Naive thymus-derived CD8-positive, alpha-beta T cell (primary cell): ENCODE measurements at regions not wholly inside any gene's neighbourhood (a gene's known extent, or its start where the extent isn't known, plus 50 kb on each side); places are given as distances from the start of the nearest gene placed in this dataset.

Experiments
- ATAC-seq, 2 donors: fragments of 150-1000 bp; cut with Tn5 transposase in 1 of 2; sonication (Bioruptor Pico), chemical (Tn5 transposase) in 1 of 2; 1 replicate in 1 of 2; 2 replicates in 1 of 2; pipeline ENCODE4 v1.10.0; 2021; ENCODE audit warnings: mild to moderate bottlenecking in 2 of 2, moderate library complexity in 2 of 2
- POLR2A ChIA-PET: fragments of 350-600 bp; sonication (Branson Sonifier 250); formaldehyde crosslinking; loops from one replicate; lab custom pipeline; 2021; ENCODE audit warnings: antibody characterized with exemption; lab: Charles Lee
- DNase-seq, 10 donors: peaks; one replicate each; pipeline versions ENCODE4 v3.0.0 to v3.0.0-alpha.2; 2020 to 2022
- H3K27ac Mint-ChIP-seq, 10 donors: one replicate each; pipeline ENCODE4 v1.8.0; 2020 to 2022; ENCODE audit warnings: mild to moderate bottlenecking in 10 of 10, mixed read lengths in 10 of 10, moderate library complexity in 4 of 10, inconsistent platforms in 1 of 10
- H3K27me3 Mint-ChIP-seq, 5 donors: one replicate each; pipeline ENCODE4 v1.8.0; 2021 to 2022; ENCODE audit warnings: mixed read lengths in 5 of 5
- H3K36me3 Mint-ChIP-seq, 3 donors: one replicate each; pipeline ENCODE4 v1.8.0; 2020 to 2022; ENCODE audit warnings: mixed read lengths in 3 of 3, mild to moderate bottlenecking in 2 of 3, inconsistent platforms in 1 of 3
- H3K4me1 Mint-ChIP-seq, 4 donors: one replicate each; pipeline ENCODE4 v1.8.0; 2021 to 2022; ENCODE audit warnings: mixed read lengths in 4 of 4
- H3K4me3 Mint-ChIP-seq, 10 donors: one replicate each; pipeline ENCODE4 v1.8.0; 2020 to 2022; ENCODE audit warnings: mild to moderate bottlenecking in 10 of 10, mixed read lengths in 10 of 10, moderate library complexity in 6 of 10, inconsistent platforms in 1 of 10
- H3K9me3 Mint-ChIP-seq, 9 donors: one replicate each; pipeline ENCODE4 v1.8.0; 2020 to 2022; ENCODE audit warnings: mixed read lengths in 9 of 9, mild to moderate bottlenecking in 3 of 9, inconsistent platforms in 1 of 9, moderate library complexity in 1 of 9

DNA sequence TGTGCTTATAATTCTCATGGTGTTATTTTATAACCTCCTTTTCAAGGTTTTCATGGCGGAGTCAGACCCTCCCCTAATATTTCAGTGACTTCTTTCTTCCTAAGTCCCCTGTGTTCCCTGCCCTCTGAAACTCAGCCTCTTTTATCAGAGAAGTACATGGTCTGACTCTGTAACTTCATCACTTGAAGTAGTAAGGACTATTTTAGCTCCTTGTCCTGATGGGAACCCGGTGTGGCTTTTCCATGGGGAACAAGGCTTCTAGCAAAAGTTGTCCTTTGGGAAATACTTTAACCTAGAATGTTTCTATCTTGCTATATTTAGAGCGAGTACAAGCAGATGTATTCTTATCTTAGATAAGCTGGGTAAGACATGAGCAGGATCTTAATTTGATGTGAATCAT is 117.5 kb downstream of the TRIB2 start:
- Mint-ChIP-seq H3K27me3 (peaks cover 14 to 47% (median 20%) of the 10 kb centered on the region in 5 donors), H3K4me1 (no peaks in the 10 kb centered on the region), H3K9me3 (no peaks in the 10 kb centered on the region), H3K4me3 (no peak overlapping the region), H3K36me3 (no peaks in the 10 kb centered on the region), H3K27ac (no peak overlapping the region)
- no peak for ATAC-seq
- POLR2A ChIA-PET, result no interaction called here
- no peak for DNase-seq

DNA sequence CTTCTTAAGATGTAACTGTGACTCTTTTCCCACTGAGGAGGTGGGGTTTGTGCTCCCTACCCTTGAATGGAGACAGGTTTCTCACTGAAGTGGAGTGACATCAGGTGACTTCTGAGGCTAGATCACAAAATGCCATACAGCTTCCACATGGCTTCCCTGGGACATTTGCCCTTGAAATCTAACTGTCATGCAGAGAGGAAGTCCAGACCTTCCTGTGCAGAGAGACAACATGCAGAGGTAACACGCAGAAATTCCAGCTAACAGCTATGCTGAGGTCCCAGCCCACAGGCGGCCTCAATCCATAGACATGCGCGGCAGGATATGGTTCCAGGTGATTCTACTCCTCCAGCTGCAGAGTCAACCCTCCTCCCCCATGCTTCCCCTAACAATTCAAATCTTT is 119.0 kb downstream of the TRIB2 start:
- POLR2A ChIA-PET, result no interaction called here
- peaks cover 23 to 62% (median 26%) of the 10 kb centered on the region in 5 donors for H3K27me3 Mint-ChIP-seq
- no peaks in the 10 kb centered on the region for H3K9me3 Mint-ChIP-seq
- no peaks in the 10 kb centered on the region for H3K4me1 Mint-ChIP-seq
- no peaks in the 10 kb centered on the region for H3K36me3 Mint-ChIP-seq
- H3K4me3 Mint-ChIP-seq, result no peak overlapping the region
- no peak for DNase-seq
- ATAC-seq, result no peak
- H3K27ac Mint-ChIP-seq, result no peak overlapping the region

DNA sequence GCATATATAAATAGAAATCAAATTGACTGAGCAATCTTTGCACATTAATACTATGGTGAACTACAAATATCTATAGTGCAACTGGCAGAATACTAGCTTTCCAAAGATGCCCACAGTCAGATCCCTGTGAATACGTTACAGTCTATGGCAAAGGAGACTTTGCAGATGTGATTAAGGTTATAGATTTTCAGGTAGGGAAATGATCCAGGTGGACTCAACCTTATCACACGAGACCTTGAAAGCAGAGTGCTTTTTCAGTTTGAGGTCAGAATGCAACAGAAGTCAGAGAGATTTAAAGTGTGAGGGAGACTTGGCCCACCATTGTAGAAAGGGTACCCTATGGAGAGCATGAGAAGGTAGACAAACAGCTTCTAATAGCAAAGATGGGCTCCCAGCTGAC is 122.6 kb downstream of the TRIB2 start:
- no peak for ATAC-seq
- Mint-ChIP-seq H3K36me3 (no peaks in the 10 kb centered on the region), H3K4me3 (no peak overlapping the region), H3K9me3 (no peaks in the 10 kb centered on the region), H3K27ac (no peak overlapping the region), H3K4me1 (no peaks in the 10 kb centered on the region), H3K27me3 (peaks cover 20 to 64% (median 31%) of the 10 kb centered on the region in 5 donors)
- no peak for DNase-seq
- POLR2A ChIA-PET, result no interaction called here

DNA sequence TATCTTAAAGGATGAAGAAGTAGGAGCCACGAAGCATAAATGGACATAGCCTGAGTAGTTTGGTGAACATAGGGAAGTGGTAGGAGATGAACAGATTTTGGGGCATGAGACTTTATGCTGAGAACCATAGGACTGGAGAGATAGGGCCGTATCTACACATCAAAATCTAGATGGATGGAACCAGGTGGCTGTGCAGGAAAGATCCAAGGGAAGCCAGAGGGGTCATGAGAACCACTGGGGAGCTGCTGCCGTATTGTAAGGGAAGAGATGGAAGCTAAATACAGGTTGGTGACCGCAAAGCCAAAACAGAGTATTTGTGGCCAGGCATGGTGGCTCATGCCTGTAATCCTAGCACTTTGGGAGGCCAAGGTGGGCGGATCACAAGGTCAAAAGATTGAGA is 124.3 kb downstream of the TRIB2 start:
- no peaks in the 10 kb centered on the region for H3K9me3 Mint-ChIP-seq
- no peak overlapping the region for H3K27ac Mint-ChIP-seq
- POLR2A ChIA-PET, result no interaction called here
- no peaks in the 10 kb centered on the region for H3K36me3 Mint-ChIP-seq
- ATAC-seq, result no peak
- H3K4me3 Mint-ChIP-seq, result no peak overlapping the region
- H3K4me1 Mint-ChIP-seq, result no peaks in the 10 kb centered on the region
- peaks cover 10 to 48% (median 26%) of the 10 kb centered on the region in 5 donors for H3K27me3 Mint-ChIP-seq
- no peak for DNase-seq

DNA sequence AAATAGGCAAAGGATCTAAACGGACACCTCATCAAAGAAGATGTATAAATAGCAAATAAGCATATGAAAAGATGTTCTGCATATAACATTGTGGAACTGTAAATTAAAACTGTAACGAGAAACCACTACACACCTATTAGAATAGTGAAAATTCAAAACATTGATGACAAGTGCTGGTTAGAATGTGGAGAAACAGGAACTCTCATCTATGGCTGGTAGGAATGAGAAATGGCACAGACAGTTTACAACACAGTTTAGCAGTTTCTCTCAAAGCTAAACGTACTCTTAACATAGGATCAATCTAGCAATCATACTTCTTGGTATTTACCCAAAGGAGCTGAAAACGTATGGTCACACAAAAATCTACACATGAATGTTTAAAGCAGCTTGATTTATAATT is 126.2 kb downstream of the TRIB2 start:
- no peaks in the 10 kb centered on the region for H3K4me1 Mint-ChIP-seq
- no peaks in the 10 kb centered on the region for H3K36me3 Mint-ChIP-seq
- no peak overlapping the region for H3K4me3 Mint-ChIP-seq
- DNase-seq (no peak), ATAC-seq (no peak)
- POLR2A ChIA-PET, result no interaction called here
- H3K27me3 Mint-ChIP-seq, result peaks cover 12 to 51% (median 19%) of the 10 kb centered on the region in 5 donors
- H3K27ac Mint-ChIP-seq, result no peak overlapping the region
- H3K9me3 Mint-ChIP-seq, result no peaks in the 10 kb centered on the region

DNA sequence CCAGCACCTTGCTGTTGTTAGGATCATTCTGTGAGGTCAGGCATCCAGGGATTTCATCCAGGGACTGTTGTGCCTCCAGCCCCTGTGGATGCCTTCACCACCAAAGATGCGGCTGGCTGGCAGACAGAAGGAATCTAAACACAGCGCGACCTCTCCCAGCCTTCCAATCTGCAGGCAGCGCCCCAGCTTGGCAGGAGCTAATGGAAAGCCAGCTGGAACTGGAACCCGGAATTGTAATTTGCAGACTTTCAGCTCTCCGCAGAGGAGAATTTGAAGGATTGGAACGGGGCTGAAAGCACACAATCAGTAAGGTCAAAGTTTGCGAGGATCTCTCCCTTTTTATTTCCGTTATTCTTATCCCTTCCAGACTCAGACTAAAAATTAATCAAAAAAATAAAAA is 127.8 kb downstream of the TRIB2 start:
- ATAC-seq (no peak), DNase-seq (no peak)
- no peaks in the 10 kb centered on the region for H3K9me3 Mint-ChIP-seq
- POLR2A ChIA-PET, result no interaction called here
- H3K4me1 Mint-ChIP-seq, result peaks cover 0 to under 1% (median 0%) of the 10 kb centered on the region in 4 donors
- H3K27ac Mint-ChIP-seq, result no peak overlapping the region
- H3K36me3 Mint-ChIP-seq, result no peaks in the 10 kb centered on the region
- H3K4me3 Mint-ChIP-seq, result no peak overlapping the region
- H3K27me3 Mint-ChIP-seq, result peaks cover 12 to 61% (median 29%) of the 10 kb centered on the region in 5 donors

DNA sequence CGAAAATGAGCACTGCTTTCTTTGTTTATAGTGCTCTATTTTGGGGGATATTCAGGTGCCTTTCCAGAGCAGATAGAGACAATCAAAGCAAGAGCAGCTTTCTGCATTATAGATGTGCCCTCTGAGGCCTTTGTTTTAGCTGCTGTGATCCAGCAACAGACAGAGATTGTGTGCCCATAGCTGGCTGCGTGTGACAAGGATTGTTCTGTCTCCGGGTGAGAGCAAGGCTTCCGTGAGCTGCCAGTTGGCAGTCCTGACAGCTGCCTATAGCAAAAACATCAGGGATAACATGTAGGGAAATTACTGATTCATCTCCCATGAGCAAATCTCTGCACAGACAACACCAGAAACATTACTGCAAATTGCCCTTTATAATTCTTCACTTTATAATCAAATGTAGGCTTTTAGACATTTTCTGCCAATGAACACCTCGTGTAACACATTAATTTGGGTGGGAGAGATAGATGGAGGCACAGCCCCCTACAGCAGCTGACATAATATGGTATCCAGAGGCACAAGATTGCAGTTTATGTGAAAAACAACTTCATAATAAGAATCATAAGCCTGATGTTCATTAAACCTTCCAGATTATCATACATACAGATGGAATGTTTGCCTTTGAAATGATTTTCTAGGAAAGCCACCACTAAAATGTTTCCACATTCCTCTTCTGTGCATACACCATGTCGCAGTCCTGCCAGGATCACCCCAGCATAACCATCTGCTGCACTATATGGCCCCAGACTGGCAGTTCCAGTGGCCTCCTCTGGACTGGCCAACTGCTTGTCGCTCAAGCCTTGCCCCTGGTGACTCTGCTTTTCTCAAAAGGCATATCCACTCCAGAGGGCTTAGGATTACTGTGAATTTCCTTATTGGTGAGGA is 131.2 kb downstream of the TRIB2 start:
- H3K4me3 Mint-ChIP-seq, result no peak overlapping the region
- no peaks in the 10 kb centered on the region for H3K9me3 Mint-ChIP-seq
- H3K27me3 Mint-ChIP-seq, result peaks cover 17 to 49% (median 23%) of the 10 kb centered on the region in 5 donors
- POLR2A ChIA-PET, result no interaction called here
- ATAC-seq (no peak), DNase-seq (no peak)
- H3K27ac Mint-ChIP-seq, result no peak overlapping the region
- H3K36me3 Mint-ChIP-seq, result no peaks in the 10 kb centered on the region
- H3K4me1 Mint-ChIP-seq, result peaks cover 0 to 3% (median 0%) of the 10 kb centered on the region in 4 donors

DNA sequence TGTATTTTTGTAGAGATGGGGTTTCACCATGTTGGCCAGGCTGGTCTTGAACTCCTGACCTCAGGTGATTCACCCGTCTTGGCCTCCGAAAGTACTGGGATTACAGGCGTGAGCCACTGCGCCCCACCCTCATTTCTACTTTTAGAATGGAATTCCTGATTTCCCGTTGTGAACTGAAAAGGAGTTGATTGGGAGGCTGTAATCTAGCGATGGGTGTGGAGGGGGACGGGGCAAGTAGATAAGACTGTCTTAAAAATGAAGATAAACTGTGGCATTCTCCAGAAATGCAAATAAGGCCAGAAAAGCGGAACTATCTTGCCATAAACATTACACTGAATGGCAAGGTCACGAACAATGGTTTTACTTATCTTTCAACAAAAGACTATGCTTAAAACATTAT is 135.4 kb downstream of the TRIB2 start:
- Mint-ChIP-seq H3K36me3 (no peaks in the 10 kb centered on the region), H3K4me1 (peaks cover 0 to 17% (median under 1%) of the 10 kb centered on the region in 4 donors), H3K27ac (no peak overlapping the region), H3K9me3 (no peaks in the 10 kb centered on the region), H3K27me3 (peaks cover 22 to 54% (median 23%) of the 10 kb centered on the region in 5 donors), H3K4me3 (no peak overlapping the region)
- no peak for DNase-seq
- POLR2A ChIA-PET, result interaction anchor here (0.7 kb wide), 1 partner anchor 26 kb away, joined by 3 read pairs; no protein-coding TSS in a partner anchor
- ATAC-seq, result no peak

DNA sequence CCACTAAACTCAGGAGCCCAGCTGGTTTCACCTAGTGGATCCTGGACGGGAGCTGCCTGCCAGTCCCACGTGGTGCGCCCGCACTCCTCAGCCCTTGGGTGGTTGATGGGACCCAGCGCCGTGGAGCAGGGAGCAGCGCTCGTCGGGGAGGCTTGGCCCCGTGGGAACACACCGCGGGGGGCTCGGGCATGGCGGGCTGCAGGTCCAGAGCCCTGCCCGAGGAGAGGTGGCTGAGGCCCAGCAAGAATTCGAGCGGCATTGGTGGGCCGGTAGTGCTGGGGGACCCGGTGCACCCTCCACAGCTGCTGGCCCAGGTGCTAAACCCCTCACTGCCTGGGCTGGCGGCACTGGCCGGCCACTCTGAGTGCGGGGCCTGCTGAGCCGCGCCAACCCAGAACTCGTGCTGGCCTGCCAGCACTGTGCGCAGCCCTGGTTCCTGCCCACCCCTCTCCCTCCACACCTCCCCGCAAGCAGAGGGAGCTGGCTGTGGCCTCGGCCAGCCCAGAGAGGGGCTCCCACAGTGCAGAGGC is 137.3 kb downstream of the TRIB2 start:
- POLR2A ChIA-PET, result no interaction called here

DNA sequence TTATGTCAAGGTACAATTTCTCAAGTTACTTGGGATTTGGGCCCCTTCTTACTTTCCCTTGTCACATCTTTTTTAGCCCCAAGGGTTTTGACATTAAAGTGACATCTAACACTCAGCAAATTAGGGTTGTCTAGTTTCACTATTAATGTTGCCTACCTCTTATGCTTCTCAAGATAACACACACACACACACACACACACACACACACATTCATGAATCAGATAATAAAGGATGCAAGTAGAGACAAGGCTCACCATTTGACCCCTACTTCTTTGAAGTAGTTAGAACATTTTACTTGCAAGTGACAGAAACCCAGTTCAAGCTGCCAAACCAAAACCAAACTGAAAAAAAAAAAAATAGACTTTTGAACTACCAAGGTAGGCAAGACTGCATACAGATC is 138.8 kb downstream of the TRIB2 start:
- peaks cover 0 to 14% (median 4%) of the 10 kb centered on the region in 4 donors for H3K4me1 Mint-ChIP-seq
- DNase-seq (peak in 1 of 10 donors; percentile 26), ATAC-seq (no peak)
- peak overlapping the region in 1 of 10 donors; percentile 24 for H3K27ac Mint-ChIP-seq
- peaks cover 3 to 39% (median 27%) of the 10 kb centered on the region in 5 donors for H3K27me3 Mint-ChIP-seq
- H3K36me3 Mint-ChIP-seq, result peaks cover 0 to 7% (median 0%) of the 10 kb centered on the region in 3 donors
- peak overlapping the region in 5 of 10 donors; percentile 5 to 57 (median 42) for H3K4me3 Mint-ChIP-seq
- POLR2A ChIA-PET, result no interaction called here
- H3K9me3 Mint-ChIP-seq, result peaks cover 0 to 14% (median 8%) of the 10 kb centered on the region in 9 donors

More for the DNA sequence above, 137.3 kb downstream of the TRIB2 start:
- Mint-ChIP-seq H3K27ac (no peak overlapping the region), H3K27me3 (peaks cover 15 to 48% (median 23%) of the 10 kb centered on the region in 5 donors), H3K4me3 (no peak overlapping the region), H3K9me3 (peaks cover 0 to under 1% (median 0%) of the 10 kb centered on the region in 9 donors), H3K4me1 (peaks cover 0 to 17% (median 1%) of the 10 kb centered on the region in 4 donors), H3K36me3 (peaks cover 0 to under 1% (median 0%) of the 10 kb centered on the region in 3 donors)
- DNase-seq (peak in 1 of 10 donors; percentile 4), ATAC-seq (no peak)

DNA sequence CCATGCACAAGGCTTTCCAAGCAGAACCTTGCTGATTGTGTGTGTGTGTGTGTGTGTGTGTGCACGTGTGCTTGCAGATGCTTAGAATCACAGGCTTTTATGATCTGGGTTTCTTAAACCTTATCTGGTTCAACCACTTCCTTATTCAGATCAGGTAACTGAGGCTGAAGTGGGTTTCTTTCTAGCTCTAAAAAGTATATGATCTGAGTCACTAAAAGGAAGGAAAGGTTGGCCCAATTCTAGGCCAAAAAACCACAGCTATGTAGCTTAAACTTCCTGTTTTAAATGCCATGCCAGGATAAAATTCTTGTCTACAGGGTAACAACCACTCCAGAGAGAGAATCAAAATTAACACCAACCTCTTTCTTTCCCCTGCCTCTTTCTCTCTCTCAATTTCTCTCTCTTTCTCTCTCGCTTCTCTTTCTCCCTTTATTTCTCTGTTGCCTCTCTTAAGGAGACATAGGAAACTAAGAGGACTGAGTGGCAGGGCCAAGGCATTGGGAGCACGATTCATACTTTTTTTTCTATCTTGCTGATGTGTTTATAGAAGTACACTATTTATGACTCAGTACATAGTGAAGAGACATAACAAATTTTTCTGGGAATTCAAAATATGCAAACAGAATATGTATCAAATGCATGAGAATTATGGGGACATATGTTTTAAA is 140.3 kb downstream of the TRIB2 start:
- peak; percentile 96 to 97 for ATAC-seq
- POLR2A ChIA-PET, result interaction anchor here (0.9 to 1.1 kb wide), 2 partner anchors 12 to 1028 kb away, joined by 3 to 4 read pairs; no protein-coding TSS in a partner anchor
- Mint-ChIP-seq H3K27me3 (peaks cover 5 to 41% (median 19%) of the 10 kb centered on the region in 5 donors), H3K4me1 (peaks cover 7 to 17% (median 15%) of the 10 kb centered on the region in 4 donors), H3K9me3 (peaks cover 0 to 23% (median 8%) of the 10 kb centered on the region in 9 donors), H3K4me3 (no peak overlapping the region), H3K27ac (peak overlapping the region in 3 of 10 donors; percentile 31 to 82 (median 55)), H3K36me3 (peaks cover 0 to 7% (median 2%) of the 10 kb centered on the region in 3 donors)
- peak in 8 of 10 donors; percentile 2 to 79 (median 49) for DNase-seq

DNA sequence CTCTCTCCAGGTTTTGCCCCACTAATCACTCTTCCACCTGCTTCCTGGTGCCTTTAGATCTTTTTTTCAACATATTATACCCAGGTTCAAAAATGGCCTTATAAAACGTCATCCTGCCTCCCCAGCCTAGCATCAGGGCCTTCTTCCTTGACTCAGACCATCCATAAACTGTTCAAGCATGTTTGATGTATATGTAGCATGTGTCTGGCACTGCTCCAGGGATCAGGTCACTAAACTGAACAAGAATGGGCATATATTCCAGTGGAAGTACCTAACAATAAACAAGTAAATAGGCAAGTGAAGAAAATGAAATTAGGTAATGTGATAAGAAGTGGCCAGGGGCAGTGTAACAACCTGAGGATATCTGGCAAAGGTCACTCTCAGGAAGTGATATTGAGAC is 141.2 kb downstream of the TRIB2 start:
- H3K36me3 Mint-ChIP-seq, result peaks cover 0 to 11% (median 2%) of the 10 kb centered on the region in 3 donors
- DNase-seq, result no peak
- ATAC-seq, result no peak
- peaks cover 5 to 34% (median 18%) of the 10 kb centered on the region in 5 donors for H3K27me3 Mint-ChIP-seq
- H3K9me3 Mint-ChIP-seq, result peaks cover 0 to 28% (median 10%) of the 10 kb centered on the region in 9 donors
- H3K27ac Mint-ChIP-seq, result no peak overlapping the region
- POLR2A ChIA-PET, result no interaction called here
- peaks cover 7 to 17% (median 15%) of the 10 kb centered on the region in 4 donors for H3K4me1 Mint-ChIP-seq
- H3K4me3 Mint-ChIP-seq, result no peak overlapping the region
